SH-SY5Y (cell line): ENCODE measurements at regions not wholly inside any gene's neighbourhood (a gene's known extent, or its start where the extent isn't known, plus 50 kb on each side); places are given as distances from the start of the nearest gene placed in this dataset.

Source experiments
- GATA2 ChIP-seq: IDR thresholded peaks from 2 replicates; pipeline ENCODE4 v1.6.1; 2011; ENCODE audit warnings: mild to moderate bottlenecking, low read depth, low read length
- GATA3 ChIP-seq: IDR thresholded peaks from 2 replicates; pipeline ENCODE4 v1.6.1; 2011; ENCODE audit warnings: low read depth, mild to moderate bottlenecking, low read length, moderate library complexity

- TF ChIP-seq GATA2 (no peak), GATA3 (no peak)
These were observed 192.7 kb downstream of the GALR1 start for GRCh38 chr18:77442393-77442792.
